ENCODE measurements at regions not wholly inside any gene's neighbourhood (a gene's known extent, or its start where the extent isn't known, plus 50 kb on each side); places are given as distances from the start of the nearest gene placed in this dataset.

DNA sequence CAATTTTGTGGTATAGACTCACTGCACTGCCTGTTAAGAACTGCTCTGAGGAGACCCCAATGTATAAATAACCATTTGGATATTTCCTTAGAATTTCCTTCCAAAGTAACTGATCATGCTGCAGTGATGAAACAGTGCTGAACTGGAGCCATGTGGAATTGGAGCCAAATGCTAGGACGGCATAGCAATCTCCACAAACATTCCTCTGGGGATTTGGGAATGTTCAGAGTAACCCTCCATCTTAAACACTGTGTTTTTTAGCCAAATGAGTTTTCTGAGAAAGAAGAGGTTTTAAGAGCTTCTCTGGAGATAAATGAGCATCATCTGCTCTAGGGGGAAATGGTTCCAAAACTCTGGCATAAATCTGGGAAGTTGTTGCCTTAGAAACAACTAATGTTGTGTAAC is 98.2 kb downstream of the OLFM4 start:
- TF ChIP-seq, protein P1, sequence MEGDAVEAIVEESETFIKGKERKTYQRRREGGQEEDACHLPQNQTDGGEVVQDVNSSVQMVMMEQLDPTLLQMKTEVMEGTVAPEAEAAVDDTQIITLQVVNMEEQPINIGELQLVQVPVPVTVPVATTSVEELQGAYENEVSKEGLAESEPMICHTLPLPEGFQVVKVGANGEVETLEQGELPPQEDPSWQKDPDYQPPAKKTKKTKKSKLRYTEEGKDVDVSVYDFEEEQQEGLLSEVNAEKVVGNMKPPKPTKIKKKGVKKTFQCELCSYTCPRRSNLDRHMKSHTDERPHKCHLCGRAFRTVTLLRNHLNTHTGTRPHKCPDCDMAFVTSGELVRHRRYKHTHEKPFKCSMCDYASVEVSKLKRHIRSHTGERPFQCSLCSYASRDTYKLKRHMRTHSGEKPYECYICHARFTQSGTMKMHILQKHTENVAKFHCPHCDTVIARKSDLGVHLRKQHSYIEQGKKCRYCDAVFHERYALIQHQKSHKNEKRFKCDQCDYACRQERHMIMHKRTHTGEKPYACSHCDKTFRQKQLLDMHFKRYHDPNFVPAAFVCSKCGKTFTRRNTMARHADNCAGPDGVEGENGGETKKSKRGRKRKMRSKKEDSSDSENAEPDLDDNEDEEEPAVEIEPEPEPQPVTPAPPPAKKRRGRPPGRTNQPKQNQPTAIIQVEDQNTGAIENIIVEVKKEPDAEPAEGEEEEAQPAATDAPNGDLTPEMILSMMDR (IDR thresholded peaks at IDR 0.05; ENCODE audit: borderline replicate concordance): no peak
- Histone ChIP-seq H3K9me3 (replicated peaks) (no peaks in the 10 kb centered on the region), H3K4me3 (no peak overlapping the region), H3K27me3 (ENCODE audit: low read depth) (peaks cover 9% of the 10 kb centered on the region), H3K36me3 (no peaks in the 10 kb centered on the region), H3K4me1 (no peaks in the 10 kb centered on the region), H3K27ac (replicated peaks) (no peak overlapping the region)
- peak; percentile 16 for DNase-seq
- intact Hi-C loops (cut with micrococcal nuclease): no loop called here

DNA sequence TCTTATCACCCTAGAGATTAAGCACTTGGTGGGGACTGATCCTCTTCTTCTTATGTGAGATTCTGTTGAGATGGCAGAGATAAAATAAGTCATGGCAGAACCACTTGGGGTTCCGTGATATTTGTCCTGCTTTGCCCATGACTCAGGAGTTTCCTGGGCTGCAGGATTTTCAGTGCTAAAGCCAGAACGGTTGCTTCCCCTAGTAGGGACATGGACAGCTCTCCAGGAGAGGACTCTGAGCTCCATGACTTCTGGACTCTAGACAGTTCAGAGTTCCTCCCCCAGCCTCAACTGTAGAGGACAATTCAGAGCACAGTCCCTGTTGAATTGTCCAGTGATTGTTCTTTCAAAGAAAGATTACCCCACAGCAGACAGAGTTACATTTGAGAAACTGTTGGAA is 98.8 kb downstream of the OLFM4 start:
- no peaks in the 10 kb centered on the region for H3K4me1 ChIP-seq
- TF ChIP-seq, protein P1 (IDR thresholded peaks at IDR 0.05; ENCODE audit: borderline replicate concordance): no peak
- DNase-seq: no peak
- peaks cover 14% of the 10 kb centered on the region for H3K27me3 ChIP-seq (ENCODE audit: low read depth)
- no peaks in the 10 kb centered on the region for H3K9me3 ChIP-seq (replicated peaks)
- intact Hi-C loops (cut with micrococcal nuclease): no loop called here
- no peaks in the 10 kb centered on the region for H3K36me3 ChIP-seq
- H3K27ac ChIP-seq (replicated peaks): no peak overlapping the region
- no peak overlapping the region for H3K4me3 ChIP-seq

DNA sequence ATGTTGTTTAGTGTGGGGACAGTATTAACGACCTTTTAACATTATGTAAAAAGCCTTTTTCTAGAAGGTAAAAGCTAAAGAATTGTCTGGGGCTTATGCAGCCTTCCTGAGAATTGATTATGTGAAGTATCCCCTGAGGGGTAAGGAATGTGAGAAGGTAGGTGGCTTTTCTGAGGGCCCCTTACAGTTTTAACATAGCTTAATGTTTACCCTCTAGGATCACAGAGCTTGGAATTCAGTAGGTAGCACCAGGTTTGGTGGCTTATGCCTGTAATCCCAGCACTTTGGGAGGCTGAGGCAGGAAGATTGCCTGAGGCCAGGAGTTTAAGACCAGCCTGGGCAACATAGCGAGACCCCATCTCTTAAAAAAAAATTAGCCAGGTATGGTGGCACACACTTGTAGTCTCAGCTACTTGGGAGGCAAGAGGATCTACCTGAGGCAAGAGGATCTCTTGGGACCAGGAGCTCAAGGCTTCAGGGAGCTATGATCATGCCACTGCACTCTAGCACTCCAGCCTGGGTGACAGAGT is 101.3 kb downstream of the OLFM4 start:
- Histone ChIP-seq H3K4me1 (no peaks in the 10 kb centered on the region), H3K36me3 (no peaks in the 10 kb centered on the region), H3K27ac (replicated peaks) (no peak overlapping the region), H3K9me3 (replicated peaks) (no peaks in the 10 kb centered on the region), H3K27me3 (ENCODE audit: low read depth) (peaks cover 22% of the 10 kb centered on the region), H3K4me3 (no peak overlapping the region)
- DNase-seq: no peak
- intact Hi-C loops (cut with micrococcal nuclease): no loop called here
- TF ChIP-seq, protein P1 (IDR thresholded peaks at IDR 0.05; ENCODE audit: borderline replicate concordance): no peak

DNA sequence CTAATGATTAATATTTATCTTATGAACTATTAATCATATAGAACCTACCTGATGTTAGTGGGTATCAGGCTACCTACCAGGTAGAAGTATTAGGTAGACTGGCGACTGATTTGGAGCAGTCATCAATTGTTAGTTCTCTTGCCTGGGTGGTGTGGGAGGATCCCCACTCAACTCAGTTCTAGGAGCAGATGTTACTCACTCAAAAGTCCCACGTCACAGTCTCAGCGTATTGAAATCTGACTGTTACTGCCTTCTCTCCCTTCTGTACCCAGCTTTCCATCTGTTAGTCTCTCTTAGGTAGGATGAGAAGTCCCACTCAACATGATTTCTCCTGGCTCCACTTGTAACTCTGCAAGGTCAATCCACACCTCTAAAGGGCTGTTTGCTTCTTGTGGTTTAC is 102.7 kb downstream of the OLFM4 start:
- H3K36me3 ChIP-seq: no peaks in the 10 kb centered on the region
- intact Hi-C loops (cut with micrococcal nuclease): no loop called here
- H3K9me3 ChIP-seq (replicated peaks): no peaks in the 10 kb centered on the region
- no peak overlapping the region for H3K4me3 ChIP-seq
- peaks cover 28% of the 10 kb centered on the region for H3K27me3 ChIP-seq (ENCODE audit: low read depth)
- TF ChIP-seq, protein P1 (IDR thresholded peaks at IDR 0.05; ENCODE audit: borderline replicate concordance): no peak
- no peak overlapping the region for H3K27ac ChIP-seq (replicated peaks)
- DNase-seq: no peak
- H3K4me1 ChIP-seq: no peaks in the 10 kb centered on the region

DNA sequence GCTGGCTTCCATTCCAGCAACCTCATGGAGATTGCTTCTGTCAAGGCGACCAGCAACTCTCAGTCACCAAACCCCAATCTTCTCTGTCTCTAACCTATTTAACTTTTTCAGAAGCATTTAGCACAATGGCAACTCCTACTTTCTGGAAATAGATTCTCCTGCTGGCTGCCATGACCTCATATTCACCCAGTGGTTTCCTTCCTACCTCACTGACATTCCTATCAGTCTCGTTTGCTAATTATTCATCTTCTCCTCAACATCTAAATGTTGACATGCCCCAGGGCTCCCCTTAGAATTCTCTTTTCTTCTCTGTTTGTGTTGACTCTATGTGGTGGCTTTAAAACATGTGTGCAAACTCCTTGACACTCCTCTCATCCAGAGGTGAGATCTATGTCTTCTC is 106.7 kb downstream of the OLFM4 start:
- TF ChIP-seq, protein P1 (IDR thresholded peaks at IDR 0.05; ENCODE audit: borderline replicate concordance): no peak
- H3K9me3 ChIP-seq (replicated peaks): no peaks in the 10 kb centered on the region
- H3K4me3 ChIP-seq: no peak overlapping the region
- no peaks in the 10 kb centered on the region for H3K4me1 ChIP-seq
- DNase-seq: no peak
- intact Hi-C loops (cut with micrococcal nuclease): no loop called here
- no peaks in the 10 kb centered on the region for H3K36me3 ChIP-seq
- H3K27ac ChIP-seq (replicated peaks): no peak overlapping the region
- H3K27me3 ChIP-seq (ENCODE audit: low read depth): peaks cover 28% of the 10 kb centered on the region
